ENCODE measurements at regions not wholly inside any gene's neighbourhood (a gene's known extent, or its start where the extent isn't known, plus 50 kb on each side); places are given as distances from the start of the nearest gene placed in this dataset.

DNA sequence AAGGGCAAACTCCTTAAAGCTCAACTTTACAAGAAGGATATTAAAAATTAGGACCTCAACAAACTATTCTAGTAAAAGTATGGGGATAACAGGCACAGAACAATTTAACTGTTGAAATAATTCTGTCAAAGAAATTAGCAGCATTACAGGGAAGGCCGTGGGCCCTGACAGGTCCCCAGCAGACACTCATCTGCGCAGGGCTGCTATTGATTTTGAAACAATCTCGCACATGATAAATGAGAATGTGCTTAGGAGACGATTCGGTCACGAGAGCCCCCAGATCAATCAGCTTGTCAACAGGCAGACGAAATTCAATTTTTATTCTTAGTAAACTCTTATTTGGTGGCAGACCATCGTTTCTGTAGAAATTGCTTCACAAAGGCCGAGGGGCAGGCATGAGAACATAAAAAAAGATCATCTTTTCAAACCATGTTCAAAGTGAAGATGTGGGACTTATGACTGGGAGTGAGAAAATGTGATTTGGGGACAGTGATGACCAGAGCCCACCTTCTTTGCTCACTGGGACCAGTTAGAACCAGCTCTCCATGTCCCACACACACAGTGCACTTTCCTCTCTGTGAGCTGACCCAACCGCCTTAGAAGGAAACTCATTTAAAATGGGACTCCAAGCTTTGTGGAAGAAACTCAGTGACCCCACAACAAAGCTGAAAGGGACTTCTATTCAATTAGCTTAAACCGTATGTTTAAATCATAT lies 654.5 kb downstream of the TOX3 start:
- Histone ChIP-seq H3K4me3 (no peak overlapping the region), H3K27ac (no peak overlapping the region), H3K27me3 (peaks cover 0 to 2% of the 10 kb centered on the region in 2 donors), H3K9me3 (no peaks in the 10 kb centered on the region), H3K36me3 (no peaks in the 10 kb centered on the region), H3K4me1 (no peaks in the 10 kb centered on the region)
- no peak for DNase-seq (ENCODE audit: low spot score in 2 of 2)
- intact Hi-C loops (cut with DNase I; ENCODE audit: low total_unique reads): no loop called here
- TF ChIP-seq, protein P1, sequence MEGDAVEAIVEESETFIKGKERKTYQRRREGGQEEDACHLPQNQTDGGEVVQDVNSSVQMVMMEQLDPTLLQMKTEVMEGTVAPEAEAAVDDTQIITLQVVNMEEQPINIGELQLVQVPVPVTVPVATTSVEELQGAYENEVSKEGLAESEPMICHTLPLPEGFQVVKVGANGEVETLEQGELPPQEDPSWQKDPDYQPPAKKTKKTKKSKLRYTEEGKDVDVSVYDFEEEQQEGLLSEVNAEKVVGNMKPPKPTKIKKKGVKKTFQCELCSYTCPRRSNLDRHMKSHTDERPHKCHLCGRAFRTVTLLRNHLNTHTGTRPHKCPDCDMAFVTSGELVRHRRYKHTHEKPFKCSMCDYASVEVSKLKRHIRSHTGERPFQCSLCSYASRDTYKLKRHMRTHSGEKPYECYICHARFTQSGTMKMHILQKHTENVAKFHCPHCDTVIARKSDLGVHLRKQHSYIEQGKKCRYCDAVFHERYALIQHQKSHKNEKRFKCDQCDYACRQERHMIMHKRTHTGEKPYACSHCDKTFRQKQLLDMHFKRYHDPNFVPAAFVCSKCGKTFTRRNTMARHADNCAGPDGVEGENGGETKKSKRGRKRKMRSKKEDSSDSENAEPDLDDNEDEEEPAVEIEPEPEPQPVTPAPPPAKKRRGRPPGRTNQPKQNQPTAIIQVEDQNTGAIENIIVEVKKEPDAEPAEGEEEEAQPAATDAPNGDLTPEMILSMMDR (IDR thresholded peaks at IDR 0.05): no peak
- TF ChIP-seq POLR2A (IDR thresholded peaks at IDR 0.05): no peak
- TF ChIP-seq POLR2AphosphoS5 (IDR thresholded peaks at IDR 0.05): no peak

DNA sequence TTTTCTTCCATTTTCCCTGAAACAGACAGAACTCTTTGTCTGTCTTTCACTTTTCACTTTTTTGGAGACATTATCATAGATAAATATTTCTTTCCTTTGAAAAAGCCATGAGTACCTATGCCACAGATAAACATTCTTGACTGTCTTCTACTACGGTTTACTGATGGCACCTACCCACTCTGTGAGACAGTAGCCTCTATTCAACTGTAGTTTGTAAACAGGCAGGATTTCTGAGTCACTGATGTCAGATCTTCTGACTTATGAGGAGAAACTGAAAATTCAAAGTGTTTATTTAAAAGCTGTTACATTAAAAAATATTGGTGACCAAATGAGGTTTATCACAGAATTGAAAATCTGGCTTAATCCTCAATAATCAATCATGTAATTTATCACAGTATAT lies 658.4 kb downstream of the TOX3 start:
- H3K4me1 ChIP-seq: no peaks in the 10 kb centered on the region
- no peaks in the 10 kb centered on the region for H3K9me3 ChIP-seq
- no peak for DNase-seq (ENCODE audit: low spot score in 2 of 2)
- H3K36me3 ChIP-seq: no peaks in the 10 kb centered on the region
- no peak overlapping the region for H3K27ac ChIP-seq
- H3K4me3 ChIP-seq: no peak overlapping the region
- peaks cover 0 to 2% of the 10 kb centered on the region in 2 donors for H3K27me3 ChIP-seq
- intact Hi-C loops (cut with DNase I; ENCODE audit: low total_unique reads): loop anchor here (5.0 kb wide), 1 partner anchor 566 kb away; no protein-coding TSS in a partner anchor
- TF ChIP-seq POLR2A (IDR thresholded peaks at IDR 0.05): no peak
- TF ChIP-seq, protein P1 (IDR thresholded peaks at IDR 0.05): no peak
- TF ChIP-seq POLR2AphosphoS5 (IDR thresholded peaks at IDR 0.05): no peak

DNA sequence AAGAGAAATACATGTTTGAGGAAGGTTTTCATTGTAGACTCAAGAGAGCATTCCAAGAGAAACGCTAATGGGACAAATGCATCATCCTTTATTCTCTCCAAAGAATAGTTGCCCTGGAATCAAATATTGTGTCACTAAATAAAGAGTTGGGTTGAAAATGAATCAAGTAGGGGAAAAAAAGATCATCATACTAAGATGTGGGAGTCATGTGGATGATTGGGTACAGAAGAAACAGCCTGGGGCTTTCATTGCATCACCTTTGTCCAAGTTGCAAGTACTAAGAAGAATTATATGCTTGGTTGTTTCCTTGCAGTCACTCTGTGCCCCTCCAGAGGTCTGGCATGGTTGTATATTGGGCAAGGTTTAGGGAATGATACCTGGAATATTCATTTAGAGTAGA lies 658.9 kb downstream of the TOX3 start:
- peaks cover 0 to 2% of the 10 kb centered on the region in 2 donors for H3K27me3 ChIP-seq
- DNase-seq (ENCODE audit: low spot score in 2 of 2): no peak
- H3K27ac ChIP-seq: no peak overlapping the region
- intact Hi-C loops (cut with DNase I; ENCODE audit: low total_unique reads): loop anchor here (5.0 kb wide), 1 partner anchor 566 kb away; no protein-coding TSS in a partner anchor
- no peaks in the 10 kb centered on the region for H3K9me3 ChIP-seq
- no peaks in the 10 kb centered on the region for H3K4me1 ChIP-seq
- no peak overlapping the region for H3K4me3 ChIP-seq
- TF ChIP-seq, protein P1 (IDR thresholded peaks at IDR 0.05): no peak
- TF ChIP-seq POLR2AphosphoS5 (IDR thresholded peaks at IDR 0.05) (no peak), POLR2A (IDR thresholded peaks at IDR 0.05) (no peak)
- no peaks in the 10 kb centered on the region for H3K36me3 ChIP-seq

DNA sequence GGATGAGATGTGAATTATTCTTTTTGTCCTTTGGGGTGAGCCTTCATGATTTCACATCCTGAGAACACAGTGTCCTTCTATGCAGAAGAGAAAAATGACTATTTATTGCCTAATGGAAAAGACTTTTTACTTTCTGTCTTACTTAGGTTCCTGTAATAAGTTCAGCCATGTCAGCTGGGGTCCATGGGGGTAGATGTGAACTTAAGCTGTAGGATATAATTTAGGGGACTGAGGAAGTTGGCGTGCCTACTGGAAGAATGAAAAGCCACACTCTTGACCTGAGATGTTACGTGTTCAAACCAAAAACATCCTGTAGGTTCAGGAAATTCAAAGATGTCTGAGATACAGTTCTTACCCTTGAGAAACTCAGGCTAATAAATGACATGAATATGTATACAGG lies 660.5 kb downstream of the TOX3 start:
- TF ChIP-seq, protein P1 (IDR thresholded peaks at IDR 0.05): no peak
- TF ChIP-seq POLR2AphosphoS5 (IDR thresholded peaks at IDR 0.05) (no peak), POLR2A (IDR thresholded peaks at IDR 0.05) (no peak)
- H3K27ac ChIP-seq: no peak overlapping the region
- H3K36me3 ChIP-seq: no peaks in the 10 kb centered on the region
- no peaks in the 10 kb centered on the region for H3K4me1 ChIP-seq
- no peak overlapping the region for H3K4me3 ChIP-seq
- H3K27me3 ChIP-seq: peaks cover 0 to 2% of the 10 kb centered on the region in 2 donors
- H3K9me3 ChIP-seq: no peaks in the 10 kb centered on the region
- intact Hi-C loops (cut with DNase I; ENCODE audit: low total_unique reads): loop anchor here (5.0 kb wide), 1 partner anchor 564 kb away; no protein-coding TSS in a partner anchor
- DNase-seq (ENCODE audit: low spot score in 2 of 2): no peak

DNA sequence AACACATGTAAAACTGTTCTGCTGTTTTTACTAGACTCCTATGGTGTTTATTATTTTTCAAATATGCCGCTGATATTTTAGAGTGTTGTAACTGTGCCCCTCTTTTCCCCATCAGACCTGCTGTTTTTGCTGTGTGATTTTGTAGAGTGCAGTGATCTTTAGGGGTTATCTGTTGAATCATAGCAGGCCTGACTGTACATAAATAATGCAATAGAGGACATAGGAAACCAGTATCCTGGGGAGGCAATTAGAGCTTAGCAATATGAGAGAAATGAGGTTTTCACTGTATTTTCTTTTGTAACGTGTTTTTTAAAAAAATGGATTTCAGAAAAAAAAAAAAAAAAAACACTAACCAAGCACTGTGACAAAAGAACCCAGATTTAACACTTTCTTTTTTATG lies 662.2 kb downstream of the TOX3 start:
- Histone ChIP-seq H3K4me3 (no peak overlapping the region), H3K9me3 (no peaks in the 10 kb centered on the region), H3K27me3 (no peaks in the 10 kb centered on the region), H3K36me3 (no peaks in the 10 kb centered on the region), H3K27ac (no peak overlapping the region), H3K4me1 (no peaks in the 10 kb centered on the region)
- TF ChIP-seq POLR2A (IDR thresholded peaks at IDR 0.05) (no peak), POLR2AphosphoS5 (IDR thresholded peaks at IDR 0.05) (no peak)
- TF ChIP-seq, protein P1 (IDR thresholded peaks at IDR 0.05): no peak
- intact Hi-C loops (cut with DNase I; ENCODE audit: low total_unique reads): loop anchor here (5.0 kb wide), 1 partner anchor 562 kb away; no protein-coding TSS in a partner anchor
- DNase-seq (ENCODE audit: low spot score in 2 of 2): no peak

All from breast epithelium (tissue), 4 donors.